ENCODE measurements at regions not wholly inside any gene's neighbourhood (a gene's known extent, or its start where the extent isn't known, plus 50 kb on each side); places are given as distances from the start of the nearest gene placed in this dataset.
"Not testable (repeated sequence)": the region's sequence is repeated elsewhere in the genome, so short reads cannot be mapped to it uniquely, and the experiment has no call there.

DNA sequence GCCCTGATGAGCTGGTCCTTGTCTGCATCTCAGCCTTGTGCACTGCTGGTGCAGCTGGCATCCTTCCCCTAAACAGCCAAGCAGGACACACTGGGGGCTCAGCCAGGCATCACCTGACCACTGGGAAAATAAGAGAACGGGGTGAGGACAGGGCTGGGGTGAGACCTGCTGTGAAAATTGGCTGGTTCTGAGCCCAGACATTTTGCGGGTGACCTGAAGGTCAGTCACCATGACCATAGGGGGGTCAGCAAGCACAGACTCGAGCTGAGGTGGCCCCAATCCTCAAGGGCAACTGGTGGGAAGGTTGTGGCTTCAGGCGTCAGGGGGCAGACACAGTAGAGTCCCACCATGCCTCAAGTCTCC is 144.9 kb upstream of the TWIST2 start:
- no peak for DNase-seq

DNA sequence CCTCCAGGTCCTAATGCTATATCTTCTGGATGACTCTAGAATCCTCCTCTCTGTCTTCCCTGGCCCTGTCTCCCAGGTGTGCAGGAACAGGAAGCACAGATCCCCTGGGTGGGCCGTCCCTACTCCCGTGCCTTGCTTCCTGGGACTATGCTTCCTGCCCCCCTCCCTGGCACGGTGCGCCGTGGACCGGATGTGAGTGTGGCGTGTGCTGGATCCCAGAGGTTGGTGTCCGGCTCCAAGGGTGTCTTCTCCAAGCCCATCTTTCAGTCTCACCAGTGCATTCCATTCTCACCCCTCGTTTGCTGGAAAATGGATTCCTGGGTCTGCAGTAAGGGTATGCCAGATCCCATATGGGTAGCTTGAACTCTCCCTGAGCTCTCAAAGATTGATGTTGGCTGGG is 144.4 kb upstream of the TWIST2 start:
- no peak for DNase-seq

DNA sequence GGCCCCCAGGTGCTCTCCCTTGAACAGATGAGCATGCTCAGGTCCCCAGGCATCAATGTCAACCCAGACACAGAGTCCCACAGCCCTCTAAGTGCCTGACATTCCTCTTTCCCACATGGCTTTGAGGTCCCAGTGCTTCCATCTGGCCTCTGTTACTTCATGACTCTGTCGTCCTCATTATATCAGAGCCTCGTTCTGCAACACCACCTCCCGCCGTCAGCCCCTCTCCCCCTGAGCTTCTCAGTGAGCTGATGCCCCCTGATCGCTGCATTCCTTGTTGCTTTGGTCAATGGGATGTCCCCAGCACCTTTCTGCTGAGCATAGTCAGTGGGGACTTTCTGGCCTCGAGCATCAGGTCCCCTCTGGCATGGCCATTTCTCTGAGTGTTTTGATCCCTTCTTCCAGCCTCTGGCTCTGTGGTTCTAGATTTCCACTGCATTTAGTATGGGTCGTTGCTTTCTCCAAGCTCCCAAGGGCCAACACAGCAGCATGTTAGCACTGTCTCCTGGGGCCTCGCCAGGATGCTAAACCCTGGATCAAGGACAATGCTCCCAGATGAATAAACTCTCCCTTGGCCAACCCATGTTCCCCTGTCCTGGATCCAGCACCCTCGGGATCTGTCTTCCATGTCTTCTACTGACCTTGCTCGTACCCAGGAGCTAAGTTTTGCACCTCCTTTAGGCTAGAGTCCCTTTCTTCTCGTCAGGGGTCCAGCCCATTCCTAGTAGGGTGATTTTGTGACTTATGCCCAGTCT is 143.2 kb upstream of the TWIST2 start:
- no peak for DNase-seq

DNA sequence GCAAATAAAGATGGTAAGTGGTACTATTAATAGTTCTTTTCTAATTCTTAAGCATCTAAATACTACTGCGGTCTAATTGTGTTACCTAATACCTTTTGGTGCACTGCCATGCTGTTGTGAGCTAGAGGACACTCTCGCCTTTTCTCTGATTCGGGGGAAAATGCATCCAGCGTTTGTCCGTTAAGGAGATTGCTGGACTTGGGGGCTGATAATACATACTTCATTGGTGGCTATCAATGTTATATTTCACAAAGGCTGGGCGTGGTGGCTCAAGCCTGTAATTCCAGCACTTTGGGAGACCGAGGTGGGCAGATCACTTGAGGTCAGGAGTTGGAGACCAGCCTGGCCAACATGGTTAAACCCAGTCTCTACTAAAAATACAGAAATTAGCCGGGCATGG is 141.7 kb upstream of the TWIST2 start:
- no peak for DNase-seq

DNA sequence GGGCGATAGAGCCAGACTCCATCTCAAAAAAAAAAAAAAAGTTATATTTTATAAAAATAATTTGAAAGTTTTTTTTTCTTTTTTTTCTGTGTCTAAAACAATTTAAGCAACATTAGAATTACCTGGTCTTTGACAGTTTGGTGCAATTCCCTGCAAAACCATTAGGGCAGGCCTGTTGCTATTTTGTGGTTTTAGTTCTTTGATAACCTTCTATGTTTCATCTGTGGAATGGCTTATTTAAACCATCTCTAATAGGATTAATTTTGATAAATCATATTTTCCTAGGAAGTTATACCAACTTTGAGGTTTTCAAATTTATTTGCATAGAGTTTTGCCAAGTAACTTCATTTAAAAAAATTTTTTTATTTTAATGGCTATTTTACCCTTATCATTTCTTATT is 141.2 kb upstream of the TWIST2 start:
- no peak for DNase-seq

DNA sequence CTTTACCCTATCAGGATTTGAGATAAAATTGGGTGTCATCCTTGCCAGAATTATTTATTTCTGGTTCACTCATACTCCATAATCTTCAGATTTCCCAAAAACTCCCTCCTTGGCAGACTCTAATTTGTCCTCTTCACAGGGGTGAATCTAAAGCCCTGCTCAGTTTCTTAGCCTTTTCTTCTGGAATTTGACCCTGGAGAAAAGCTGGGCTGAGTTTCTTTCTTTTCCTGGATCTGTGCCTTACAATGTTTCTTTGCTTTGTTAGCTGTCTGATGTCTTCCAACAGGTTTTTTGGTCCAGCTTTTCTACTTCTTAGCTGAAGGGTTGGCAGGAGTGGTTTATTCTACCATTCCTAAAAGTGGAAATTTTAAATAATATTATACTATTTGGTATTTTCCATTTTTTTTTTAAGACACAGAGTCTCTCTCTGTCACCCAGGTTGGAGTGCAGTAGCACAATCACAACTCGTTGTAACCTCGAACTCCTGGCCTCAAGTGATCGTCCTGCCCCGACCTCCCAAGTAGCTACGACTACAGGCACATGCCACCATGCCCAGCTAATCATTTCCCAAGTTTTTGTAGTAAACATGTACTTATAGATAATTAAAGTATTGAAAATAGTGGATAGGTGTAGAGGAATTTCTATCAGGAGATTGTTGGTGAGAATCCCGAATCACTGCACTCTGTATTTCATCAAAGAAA is 138.4 kb upstream of the TWIST2 start:
- DNase-seq: no peak

DNA sequence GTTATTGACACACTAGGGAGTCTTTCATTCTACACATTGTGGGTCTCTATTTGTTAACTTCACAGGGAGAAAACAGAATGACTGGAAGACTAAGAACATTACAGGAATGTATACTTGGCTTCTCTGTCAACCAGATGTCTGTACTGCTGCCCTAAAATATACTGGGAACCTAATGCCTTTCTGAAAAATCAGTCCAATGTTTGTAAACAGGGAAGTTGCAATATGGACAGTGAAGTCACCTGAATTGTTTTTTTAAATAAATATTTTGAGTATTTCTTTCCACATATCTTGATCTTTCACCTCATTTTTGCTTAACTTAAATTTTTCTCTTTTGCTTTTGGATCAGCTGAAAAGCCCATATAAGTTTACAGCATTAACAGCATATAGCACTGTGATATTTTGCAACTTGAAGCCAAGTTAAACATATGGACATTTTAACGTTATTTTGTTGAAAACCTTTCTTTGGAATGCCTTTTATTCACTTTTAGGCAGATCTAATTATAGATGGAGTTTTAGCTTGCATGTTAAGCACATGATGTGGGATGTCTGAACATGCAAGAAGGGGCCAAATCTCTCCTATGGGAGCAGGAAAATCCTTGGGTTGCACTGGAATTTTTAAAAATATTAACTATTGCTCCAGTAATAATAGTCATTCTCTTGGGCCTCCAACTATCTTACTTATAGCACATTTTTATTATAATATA is 137.7 kb upstream of the TWIST2 start:
- DNase-seq: no peak

DNA sequence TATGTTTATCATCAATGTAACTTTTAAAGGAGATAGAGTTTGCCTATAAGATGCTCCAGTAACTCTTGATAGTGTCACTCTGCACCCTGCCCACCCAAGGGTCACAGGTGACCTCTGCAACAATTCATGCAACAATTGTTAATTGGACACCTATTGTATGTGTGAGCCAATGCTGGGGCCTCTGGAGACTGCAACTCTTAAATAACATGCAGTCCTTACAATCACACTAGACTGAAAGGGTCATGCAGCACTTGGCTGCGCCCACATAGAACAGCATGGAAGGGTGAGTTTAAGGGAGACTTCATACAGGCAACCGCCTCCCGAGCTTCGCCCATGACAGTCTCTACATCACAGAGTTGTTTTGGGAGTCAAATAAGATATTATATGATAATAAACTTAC is 137.1 kb upstream of the TWIST2 start:
- no peak for DNase-seq

DNA sequence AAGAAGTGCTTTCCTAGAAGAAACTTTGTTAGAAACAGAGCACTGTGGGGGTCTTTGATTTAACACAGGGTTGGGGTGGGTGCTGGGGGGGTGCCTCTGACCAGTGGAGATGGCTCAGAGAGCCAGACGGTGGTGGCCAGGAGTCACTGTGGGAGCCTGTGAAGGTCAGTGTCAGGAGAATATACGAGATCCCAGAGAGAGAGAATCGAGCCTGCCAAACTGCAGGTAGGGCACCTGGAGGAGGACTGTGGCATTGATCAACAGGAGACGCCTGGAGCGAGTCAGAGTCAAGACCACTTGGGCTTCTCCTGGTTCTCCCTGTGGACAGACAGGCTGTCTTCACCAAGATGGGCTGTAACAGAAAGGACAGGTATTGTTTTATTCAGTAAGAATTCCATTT is 136.5 kb upstream of the TWIST2 start:
- no peak for DNase-seq

DNA sequence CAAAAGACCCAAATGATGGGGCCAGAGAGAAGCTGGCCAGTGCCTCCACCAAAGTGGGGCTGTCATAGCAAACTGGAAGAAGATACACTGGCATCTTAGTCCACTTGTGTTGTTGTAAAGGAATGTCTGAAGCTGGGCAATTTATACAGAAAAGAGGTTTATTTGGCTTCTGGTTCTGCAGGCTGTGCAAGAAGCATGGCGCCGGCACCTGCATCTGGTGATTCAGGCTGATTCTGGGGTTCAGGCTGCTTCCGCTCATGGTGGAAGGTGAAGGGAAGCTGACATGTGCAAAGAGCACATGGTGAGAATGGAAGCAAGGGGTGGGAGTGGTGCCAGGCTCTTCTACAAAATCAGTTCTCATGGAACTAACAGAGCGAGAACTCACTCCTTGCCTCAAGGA is 135.9 kb upstream of the TWIST2 start:
- DNase-seq: no peak

DNA sequence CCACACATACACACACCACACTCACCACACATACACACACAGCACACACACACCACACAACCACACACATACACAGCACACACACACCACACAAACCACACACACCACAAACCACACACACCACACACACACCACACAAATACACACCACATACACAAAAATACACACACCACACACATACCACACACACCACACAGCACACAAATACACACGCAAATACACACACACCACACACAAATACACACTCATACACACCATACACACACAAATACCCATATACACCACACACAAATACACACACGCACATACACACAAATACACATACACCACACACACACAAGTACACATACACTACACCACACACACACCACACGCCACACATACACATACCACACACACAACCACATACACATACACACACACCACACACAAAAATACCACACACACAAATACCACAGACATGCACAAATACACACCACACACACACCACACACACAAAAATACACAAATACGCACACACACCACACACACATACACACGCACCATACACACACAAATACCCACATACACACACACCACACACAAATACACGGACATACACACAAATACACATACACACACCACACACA is 134.6 kb upstream of the TWIST2 start:
- no peak for DNase-seq

DNA sequence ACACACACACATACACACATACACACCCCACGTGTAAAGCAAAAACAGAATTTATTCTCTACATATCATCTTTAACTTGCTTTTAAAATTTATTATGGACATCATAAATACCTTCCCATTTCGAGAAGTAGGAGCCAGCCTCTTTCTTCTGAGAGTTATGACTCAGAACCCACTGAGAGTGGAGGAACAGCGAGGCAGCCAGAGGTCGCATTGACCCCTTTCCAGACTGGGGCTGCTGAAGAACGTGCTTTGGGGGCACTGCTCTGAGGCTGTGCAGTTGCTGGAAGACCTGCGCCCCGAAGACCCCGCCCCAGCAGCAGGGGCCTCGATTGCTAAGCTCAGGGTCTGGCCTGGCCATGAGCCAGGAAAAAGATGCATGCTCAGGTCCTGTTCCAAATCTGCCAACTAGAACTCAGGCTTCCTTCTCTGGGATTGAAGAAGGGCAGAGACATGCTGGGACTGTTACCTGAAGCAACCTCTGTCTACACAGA is 133.8 kb upstream of the TWIST2 start:
- no peak for DNase-seq

DNA sequence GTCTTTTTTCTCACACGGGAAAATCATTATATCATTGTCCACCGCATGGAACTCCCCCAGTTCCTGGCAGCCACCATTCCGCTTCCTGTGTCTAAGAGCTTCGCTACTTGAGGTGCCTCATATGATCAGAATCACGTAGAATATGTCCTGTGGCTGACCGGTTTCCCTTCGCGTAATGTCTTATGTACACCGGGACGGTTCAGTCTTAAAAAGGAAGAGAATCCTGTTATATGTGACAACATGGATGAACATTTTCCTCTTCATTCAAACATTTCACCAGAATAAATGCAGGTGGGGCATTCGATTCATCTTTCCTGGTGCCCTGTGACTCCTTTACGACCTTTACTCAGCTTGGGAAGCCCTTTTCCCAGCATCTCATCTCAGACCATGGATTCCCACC is 131.7 kb upstream of the TWIST2 start:
- DNase-seq: no peak

DNA sequence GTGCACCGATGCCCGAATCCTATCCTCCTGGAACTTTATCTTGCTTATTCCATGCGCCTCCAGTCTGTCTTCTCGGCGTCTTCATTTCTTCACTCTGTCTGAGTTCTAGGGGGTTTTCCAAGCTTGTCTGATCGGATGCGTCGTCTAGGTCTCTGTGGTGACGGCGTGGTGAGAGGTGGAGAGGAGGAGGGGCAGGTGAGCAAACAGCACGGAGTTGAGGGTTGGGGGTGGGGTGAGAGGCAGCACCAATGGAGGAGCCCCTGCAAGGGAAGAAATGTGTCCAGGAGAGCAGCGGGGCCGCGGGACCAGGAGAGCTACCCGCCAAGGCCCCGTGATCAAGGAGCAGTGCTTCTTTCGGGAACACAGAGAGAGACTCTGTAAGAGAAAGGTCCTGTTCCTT is 131.3 kb upstream of the TWIST2 start:
- no peak for DNase-seq

DNA sequence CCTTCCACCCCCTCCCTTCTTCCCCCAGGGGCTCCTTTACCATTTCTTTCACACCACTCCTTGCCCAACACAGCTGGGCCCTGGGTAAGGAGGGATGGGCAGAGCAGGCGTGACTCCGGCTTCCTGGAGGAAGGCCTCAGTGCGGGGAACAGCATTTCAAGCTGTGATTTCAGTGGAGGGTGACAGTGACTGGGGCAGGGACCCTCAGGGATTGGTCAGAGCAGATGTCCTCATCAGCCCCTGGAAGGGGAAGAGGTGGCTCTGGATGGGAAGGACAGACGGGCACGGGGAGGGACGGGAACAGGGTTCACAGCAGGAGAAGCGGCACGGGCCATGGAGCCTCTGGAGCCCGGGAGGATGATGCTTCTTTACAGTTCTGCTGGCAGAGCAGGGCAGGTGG is 130.8 kb upstream of the TWIST2 start:
- no peak for DNase-seq

DNA sequence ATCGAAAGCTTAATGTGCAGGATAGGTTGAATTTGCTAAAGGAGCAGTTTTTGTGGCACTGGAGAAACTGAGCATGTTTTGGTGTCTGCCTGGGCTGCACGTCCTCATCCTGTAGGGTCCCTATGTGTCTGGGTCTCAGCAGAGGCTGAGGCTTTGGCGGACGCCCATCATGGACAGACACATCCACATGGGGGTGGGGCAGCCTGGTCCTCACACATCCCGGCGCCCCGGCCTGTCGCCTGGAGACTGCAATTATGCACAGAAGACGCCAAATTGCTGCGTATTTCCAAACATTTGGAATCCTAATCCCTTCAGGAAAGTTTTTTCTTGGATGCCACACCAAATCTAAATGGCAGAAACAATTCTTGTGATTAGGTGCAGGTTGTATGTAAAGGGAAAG is 128.2 kb upstream of the TWIST2 start:
- no peak for DNase-seq

DNA sequence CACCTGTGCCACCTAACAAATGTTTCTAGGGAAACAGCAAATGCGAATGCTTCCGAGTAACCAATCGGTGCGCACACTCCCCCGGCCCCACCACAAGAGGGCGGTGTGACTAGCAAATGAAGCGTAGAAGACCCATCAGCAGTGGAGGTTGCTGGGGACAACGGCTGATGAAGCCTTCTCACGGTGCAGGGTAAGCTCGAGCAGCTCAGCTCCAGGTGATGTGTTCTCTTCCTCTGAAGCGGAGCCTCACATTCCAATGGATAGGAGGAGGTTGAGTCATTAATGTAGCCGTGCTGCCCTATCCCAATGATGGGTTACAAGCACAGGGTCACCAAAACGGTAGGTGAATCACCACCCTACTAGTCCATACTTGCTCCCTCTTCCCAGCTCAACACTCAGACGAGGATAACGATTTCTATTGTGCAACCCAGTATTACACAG is 127.6 kb upstream of the TWIST2 start:
- DNase-seq: no peak

DNA sequence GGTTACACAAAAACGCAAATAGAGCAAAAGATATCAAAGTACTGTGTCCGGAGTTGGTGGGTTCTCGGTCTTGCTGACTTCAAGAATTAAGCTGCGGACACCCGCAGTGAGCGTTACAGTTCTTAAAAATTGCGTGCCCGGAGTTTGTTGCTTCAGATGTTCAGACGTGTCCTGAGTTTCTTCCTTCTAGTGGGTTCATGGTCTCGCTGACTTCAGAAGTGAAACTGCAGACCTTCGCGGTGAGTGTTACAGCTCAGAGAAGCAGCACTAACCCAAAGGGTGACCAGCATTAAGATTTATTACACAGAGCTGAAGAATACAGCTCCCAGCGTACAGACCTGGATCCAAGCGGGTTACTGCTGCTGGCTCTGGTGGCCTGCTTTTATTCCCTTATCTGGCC is 125.7 kb upstream of the TWIST2 start:
- no peak for DNase-seq

DNA sequence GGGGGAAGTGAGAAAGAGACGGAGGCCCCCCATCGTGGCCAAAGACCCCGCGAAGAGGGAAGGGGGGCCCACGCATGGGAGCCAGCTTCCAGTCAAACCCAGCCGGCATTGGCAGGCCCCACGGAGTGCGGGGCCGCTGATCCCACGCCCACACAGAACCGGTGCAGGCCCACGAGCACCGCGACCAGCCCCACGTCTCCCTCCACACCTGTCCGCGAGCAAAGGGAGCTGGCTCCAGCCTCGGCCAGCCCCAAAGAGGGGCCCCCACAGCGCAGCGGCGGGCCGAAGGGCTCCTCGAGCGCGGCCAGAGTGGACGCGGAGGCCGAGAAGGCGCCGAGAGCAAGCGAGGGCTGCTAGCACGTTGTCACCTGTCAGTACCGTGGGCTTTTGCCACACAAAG is 125.0 kb upstream of the TWIST2 start:
- no peak for DNase-seq

DNA sequence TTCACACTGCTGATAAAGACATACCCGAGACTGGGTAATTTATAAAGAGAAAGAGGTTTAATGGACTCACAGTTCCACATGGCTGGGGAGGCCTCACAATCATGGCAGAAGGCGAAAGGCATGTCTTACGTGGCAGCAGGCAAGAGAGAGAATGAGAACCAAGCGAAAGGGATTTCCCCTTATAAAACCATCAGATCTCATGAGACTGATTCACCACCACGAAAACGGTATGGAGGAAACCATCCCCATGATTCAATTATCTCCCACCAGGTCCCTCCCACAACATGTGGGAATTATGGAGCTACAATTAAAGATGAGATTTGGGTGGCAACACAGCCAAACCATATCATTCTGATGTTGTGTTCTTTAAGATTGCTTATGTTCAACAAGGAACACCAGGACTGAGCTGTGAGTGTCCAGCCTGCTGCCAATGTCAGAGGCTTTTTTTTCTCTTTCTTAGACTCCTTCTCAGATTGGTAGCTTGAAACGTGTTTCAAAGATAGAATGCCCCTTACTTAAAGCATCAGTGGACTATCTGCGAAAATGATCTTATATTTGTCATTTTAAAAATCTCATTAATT is 124.1 kb upstream of the TWIST2 start:
- not testable (repeated sequence) for DNase-seq

DNA sequence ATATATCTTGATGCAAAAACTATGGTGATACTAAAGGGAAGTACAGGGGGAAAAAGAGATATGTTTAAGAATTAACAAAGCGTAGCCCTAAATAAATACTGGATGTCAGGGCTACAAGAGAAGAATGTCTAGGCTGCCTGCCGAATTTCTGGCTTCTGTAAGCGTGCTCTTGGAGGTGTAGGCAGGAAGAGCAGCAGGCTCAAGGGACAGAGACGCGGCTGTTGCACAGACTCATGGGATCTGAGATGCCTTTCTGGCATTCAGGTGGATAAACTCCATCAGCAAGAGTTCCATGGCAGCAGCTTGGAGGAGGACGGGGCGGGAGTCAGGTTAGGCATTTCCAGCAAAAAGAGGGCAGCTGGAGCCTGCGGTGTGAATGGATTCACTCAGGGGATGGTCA is 123.2 kb upstream of the TWIST2 start:
- no peak for DNase-seq

DNA sequence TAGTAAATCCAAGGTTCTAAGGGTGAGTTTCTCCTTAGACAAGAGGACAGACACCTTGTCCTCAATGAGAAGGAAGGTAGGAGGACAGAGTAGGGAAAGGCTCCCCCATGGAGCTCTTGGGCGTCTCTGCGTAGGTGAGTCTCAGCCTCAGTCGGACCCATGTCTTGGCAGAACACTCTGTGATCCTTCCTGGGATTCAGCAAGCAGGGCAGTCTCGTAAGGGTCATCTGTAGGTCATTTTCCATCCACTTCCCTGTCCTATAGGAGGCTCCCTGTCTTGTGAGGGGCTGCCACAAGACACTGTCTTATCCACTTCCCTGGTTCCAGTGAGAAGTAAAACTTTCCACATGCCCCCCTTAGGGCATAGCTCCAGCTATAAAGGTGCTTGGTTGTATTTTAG is 122.6 kb upstream of the TWIST2 start:
- DNase-seq: no peak
